22Rv1 (cell line): ENCODE measurements at regions not wholly inside any gene's neighbourhood (a gene's known extent, or its start where the extent isn't known, plus 50 kb on each side); places are given as distances from the start of the nearest gene placed in this dataset.

Experiments
- CTCF ChIP-seq: fragments of 450-650 bp; IDR thresholded peaks from 2 replicates; pipeline ENCODE4 v1.5.1; 2017; ENCODE audit warnings: mild to moderate bottlenecking
- ZFX ChIP-seq: fragments of 450-650 bp; IDR thresholded peaks from 2 replicates; pipeline ENCODE4 v1.6.1; 2017; ENCODE audit warnings: antibody characterized with exemption, borderline replicate concordance

- TF ChIP-seq CTCF (no peak), ZFX (no peak)
Observed at GRCh38 chr1:112244131-112244530, 151.9 kb upstream of the CTTNBP2NL start.
